Activated T-helper 1 cell treated with anti-CD3 and anti-CD28 coated beads, Interleukin-2, amount 50 U/mL, for 16 hours (primary cell): ENCODE measurements at regions not wholly inside any gene's neighbourhood (a gene's known extent, or its start where the extent isn't known, plus 50 kb on each side); places are given as distances from the start of the nearest gene placed in this dataset.
A peak's percentile ranks its signal among the peaks of the same experiment; 100 is the strongest.

Source experiments
- DNase-seq, 2 donors: peaks; one replicate each; pipeline ENCODE4 v3.0.0-alpha.2; 2020; ENCODE audit warnings: low read depth in 1 of 2, low spot score in 1 of 2

- DNase-seq: no peak
Measured at GRCh38 chr3:106168962-106169750, 300.3 kb upstream of the CBLB start.

- DNase-seq: no peak
Measured at GRCh38 chr3:106170636-106171035, 301.8 kb upstream of the CBLB start.

DNA sequence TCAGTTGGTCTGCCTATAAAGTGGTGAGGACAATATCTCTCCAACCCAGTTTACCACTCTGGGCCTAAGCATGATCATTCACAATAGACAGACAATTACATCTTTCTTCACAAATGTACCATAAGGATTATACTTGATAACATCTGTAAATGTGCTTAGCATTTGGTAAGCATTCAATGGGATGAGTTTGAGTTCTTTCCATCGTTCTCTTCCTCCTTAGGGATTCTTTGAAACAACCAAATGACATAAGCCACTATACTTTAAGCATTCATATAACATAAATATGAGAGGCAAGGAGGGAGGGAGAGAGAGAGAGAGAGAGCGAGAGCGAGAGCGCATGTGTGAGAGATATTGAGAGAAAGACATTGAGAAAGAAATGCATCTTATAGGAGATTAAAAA lies 303.3 kb upstream of the CBLB start:
- no peak for DNase-seq

GRCh38 chr3:106172780-106173179 lies 304.0 kb upstream of the CBLB start:
- DNase-seq: no peak

GRCh38 chr3:106175276-106175675 lies 306.5 kb upstream of the CBLB start:
- DNase-seq: no peak

GRCh38 chr3:106176734-106177133 lies 307.9 kb upstream of the CBLB start:
- DNase-seq: peak in 1 of 2 donors; percentile 26

DNA sequence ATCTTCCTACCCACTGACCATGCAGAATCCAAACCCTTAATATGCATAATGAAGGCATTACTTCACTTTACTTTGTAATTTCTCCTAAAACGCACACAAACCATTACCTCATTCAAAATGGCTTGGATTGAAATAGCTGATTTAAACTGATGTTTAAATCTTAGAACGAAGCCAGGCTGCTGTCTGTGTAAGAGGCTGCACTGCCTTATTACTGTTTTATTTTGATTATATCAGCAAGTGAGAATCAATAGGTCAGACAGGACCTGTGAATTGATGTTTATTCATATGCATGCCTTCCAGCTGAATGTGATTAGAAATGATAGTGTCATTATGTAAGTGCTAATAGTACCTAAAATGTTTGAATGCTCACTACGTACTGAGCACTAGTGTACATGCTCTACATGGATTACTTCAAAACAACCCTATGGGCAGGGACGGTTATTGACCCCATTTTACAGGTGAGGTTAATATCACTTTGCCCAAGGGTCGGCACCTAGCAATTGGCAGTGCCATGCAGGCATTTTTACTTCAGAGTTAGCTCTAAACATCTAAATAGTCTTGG lies 314.2 kb upstream of the CBLB start:
- no peak for DNase-seq

- no peak for DNase-seq
Measured at GRCh38 chr3:106183762-106184391, 315.1 kb upstream of the CBLB start.

DNA sequence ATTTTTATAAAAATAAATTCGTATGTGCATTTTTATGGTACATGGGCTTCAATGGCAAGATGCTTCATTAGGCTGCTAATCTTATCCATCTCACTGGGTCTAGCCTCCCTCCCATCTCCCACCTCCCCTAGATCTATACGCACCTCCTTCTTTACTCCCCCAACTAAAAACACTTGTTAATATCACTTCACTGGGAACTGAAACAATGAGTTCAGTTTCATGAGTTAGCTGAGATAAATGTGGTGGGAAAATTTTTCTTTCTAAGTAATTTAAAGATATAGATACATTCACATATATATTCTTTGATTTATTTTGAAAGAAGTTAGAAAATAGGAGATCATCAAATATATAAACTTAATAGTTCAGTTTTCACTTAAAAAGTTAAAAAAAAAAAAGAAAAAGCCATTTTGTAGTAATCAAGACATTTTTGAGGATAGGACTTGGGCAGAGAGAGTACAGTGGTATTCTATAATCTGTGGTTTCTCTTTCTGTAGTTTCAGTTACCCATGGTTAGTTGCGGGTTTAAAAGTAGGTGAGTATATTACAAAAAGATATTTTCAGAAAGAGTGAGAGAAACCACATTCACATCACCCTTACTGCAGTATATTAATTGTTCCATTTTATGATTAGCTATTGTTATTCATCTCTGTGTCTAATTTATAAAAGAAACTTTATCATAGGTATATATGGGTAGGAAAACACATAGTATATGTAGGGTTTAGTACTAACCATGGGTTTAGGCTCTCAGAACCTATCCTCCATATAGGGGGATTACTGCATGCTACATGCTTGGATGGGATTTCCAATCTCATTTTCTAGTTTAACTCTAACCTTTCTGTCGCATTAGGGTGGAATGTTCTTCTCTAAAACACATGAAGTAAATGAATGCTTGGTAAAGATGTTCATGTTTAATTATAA lies 316.0 kb upstream of the CBLB start:
- DNase-seq: no peak

DNA sequence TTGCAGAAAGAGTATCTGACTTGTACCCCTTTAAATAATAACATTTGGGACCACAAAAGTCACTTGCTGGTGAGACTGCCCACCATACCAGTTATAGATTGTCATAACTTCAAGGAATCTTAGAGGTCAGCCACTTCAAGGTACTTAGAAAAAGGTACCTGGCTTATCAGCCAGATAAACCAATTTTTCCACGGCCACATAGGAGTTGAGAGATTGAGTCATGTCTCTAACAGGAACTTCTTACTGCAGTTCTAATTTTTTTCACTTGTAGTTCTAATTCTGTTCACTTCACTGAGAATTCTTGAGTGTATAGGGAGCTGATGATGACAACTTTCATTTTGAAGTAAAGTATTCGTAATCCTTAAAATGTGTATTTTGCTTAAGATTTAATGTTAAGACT lies 317.1 kb upstream of the CBLB start:
- DNase-seq: no peak

DNA sequence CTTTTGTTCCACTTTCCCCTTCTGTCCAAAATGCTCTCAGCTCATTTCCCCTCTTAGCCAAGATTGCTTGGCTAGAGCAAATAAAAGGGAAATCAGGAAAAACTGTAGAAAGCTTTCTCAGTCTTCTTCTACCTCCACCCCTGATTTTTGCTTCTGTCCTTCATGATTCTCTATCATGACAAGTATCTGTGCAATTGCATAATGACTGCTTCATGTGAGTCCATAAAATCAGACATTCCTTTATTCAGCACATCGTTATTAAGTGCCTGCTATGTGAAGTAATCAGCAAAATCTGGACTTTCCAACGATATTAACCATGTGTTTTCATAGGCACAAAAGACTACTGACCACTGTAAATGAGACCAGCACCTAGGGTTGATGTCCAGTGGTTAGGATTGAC lies 321.5 kb upstream of the CBLB start:
- DNase-seq: no peak

DNA sequence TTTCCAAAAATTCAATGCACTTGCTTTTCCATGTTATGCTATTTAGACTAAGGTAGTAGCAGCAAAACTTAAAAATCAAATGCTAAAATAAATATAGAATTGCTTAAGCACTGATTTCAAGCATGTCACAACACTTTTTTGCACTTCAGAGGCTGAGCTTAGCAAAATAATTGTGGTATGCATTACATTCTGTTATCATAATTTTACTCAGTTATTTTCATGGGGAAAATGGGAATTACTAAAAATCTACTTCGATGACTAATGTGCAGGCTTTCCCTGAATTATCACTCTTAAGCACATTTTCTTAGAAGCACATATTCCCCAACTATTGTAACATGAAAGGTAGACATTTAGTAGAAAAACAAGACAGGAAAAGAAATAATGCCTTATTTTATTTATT lies 322.4 kb upstream of the CBLB start:
- DNase-seq: no peak

DNA sequence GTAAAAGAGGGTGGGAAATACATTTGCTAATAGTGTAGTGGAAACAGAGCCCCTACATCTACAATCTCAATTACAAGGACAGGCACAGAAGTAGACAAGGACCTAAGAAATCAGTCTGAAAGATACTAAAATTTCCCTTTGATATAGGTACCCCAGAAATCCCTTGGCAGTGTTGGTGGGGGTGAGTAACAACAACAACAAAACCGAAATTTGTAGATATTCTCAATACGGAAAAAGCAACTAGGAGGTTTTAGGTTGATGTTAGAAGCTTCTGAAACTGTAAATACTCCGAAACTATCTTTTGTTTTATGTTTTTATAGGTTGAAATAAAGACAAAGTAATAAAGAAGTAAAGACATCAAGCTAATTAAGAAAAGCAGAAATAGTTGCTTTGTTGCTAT lies 323.1 kb upstream of the CBLB start:
- no peak for DNase-seq

GRCh38 chr3:106193876-106194275 lies 325.1 kb upstream of the CBLB start:
- no peak for DNase-seq

DNA sequence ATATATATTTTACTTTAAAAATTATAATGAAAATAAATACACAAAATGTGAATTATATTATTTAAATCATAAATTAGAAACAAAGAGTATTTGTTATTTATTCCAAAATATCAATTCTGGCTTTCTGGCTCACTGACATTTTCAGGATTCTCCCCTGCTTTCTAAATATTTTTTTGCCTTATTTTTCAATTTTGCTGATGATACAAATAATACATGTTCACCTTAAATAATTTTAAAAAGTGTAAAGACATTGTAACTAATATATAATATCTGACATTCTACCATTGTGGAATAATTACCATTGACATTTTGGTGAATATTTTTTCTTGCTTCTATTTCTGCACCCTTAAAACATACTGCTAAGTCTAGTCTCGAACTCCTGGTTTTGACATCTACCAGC lies 325.9 kb upstream of the CBLB start:
- DNase-seq: no peak

DNA sequence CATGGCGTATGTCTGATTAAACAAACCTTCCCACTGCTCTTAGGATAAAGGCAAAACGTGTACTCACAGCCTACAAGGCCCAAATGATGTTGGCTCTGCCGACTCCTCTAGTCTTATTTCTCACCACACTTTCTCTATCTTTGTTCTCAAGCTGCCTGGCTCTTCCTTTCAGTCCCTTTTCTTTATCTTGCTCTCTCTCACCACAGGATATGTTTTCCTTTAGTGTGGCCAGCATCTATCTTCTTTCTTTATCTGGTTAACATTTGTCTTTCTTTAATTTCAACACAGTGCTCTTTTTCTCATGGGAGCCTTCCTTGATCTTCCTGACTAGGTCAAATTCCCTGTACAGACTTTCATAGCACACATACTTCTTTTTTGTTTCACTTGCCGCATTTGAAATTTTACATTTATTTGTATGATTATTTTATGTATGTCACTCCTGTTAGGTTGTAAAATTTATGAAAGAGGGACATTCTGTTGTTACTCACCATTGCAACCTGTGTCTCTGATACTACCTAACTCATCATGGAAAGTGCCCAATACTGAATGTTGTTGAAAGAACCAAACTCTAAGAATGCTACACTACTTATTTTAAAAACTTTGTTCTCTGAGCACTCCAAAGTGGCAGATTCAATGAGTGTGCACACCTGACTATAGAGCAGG lies 328.9 kb upstream of the CBLB start:
- no peak for DNase-seq

DNA sequence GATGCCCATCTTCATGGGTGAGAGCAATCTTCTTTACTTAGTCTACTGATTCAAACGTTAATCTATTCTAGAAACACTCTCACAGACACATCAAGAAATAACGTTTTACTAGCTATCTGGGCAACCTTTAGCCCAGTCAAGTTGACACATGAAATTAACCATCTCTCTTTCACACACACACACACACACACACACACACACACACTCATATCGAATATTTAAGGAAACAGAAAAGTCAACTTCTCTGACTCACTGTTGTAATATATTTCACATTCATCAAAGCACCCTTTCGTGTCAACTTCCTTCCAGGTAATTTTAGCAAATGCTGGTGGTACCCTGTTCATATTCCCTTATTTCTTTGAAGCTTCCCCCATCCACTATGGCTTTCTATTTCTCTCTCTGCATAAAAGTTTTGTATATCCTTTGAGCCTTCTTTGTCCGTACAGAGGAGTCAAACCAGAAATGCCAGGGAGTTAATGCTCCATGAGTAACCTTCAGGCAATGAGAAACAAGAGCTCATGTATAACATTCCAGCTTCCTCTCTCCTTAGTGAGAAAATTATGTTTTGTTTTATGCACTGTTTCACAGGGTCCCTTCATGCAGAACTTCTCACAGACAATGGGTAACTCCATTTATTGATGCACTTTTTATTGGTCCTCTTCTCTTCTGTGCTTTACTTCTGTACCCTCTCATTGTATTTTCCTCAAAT lies 335.5 kb upstream of the CBLB start:
- DNase-seq: no peak

DNA sequence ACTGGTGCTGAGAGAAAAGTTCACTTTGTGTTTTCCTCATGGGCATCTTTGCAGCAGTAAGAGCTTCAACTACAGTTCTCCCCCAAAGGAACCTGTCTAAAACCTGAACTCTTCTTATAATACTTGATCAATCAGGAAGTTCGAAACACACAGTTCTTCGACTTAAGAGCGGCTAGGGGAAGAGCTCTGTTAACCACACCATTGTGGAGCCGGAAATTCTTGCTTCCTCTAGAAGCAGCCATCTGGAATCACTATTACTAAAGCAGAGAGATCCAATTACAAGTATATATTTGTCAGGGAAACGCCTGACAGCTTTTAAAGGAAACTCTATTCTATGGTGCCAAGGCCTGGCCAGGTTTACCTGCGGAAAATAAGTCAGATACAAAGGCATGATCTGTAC lies 337.3 kb upstream of the CBLB start:
- DNase-seq: no peak

GRCh38 chr3:106206613-106207012 lies 337.8 kb upstream of the CBLB start:
- no peak for DNase-seq

- no peak for DNase-seq
Measured at GRCh38 chr3:106208251-106208650, 339.4 kb upstream of the CBLB start.
